Vagina (tissue), 2 donors: ENCODE measurements at regions not wholly inside any gene's neighbourhood (a gene's known extent, or its start where the extent isn't known, plus 50 kb on each side); places are given as distances from the start of the nearest gene placed in this dataset.

Experiments used
- CTCF ChIP-seq, 3 experiments: fragments of 450-650 bp in 2 of 3; fragments of 200-600 bp in 1 of 3; sonication (generic) in 1 of 3; IDR thresholded peaks; one replicate each; pipeline ENCODE4 v1.5.1; 2017 to 2019; ENCODE audit warnings: antibody characterized with exemption in 3 of 3, mild to moderate bottlenecking in 2 of 3, moderate library complexity in 2 of 3
- POLR2A ChIP-seq, 2 donors: fragments of 450-650 bp; IDR thresholded peaks; one replicate each; pipeline ENCODE4 v1.6.1; 2017; ENCODE audit warnings: antibody characterized with exemption in 2 of 2, mild to moderate bottlenecking in 2 of 2, moderate library complexity in 2 of 2
- POLR2AphosphoS5 ChIP-seq, 2 donors: sonication (generic); formaldehyde crosslinking; IDR thresholded peaks; one replicate each; pipeline ENCODE4 v1.9.0; 2017; ENCODE audit warnings: antibody characterized with exemption in 2 of 2, mild to moderate bottlenecking in 2 of 2, low read depth in 1 of 2; ENCODE audit not compliant: insufficient read depth in 1 of 2

- TF ChIP-seq CTCF (IDR thresholded peaks at IDR 0.05): no peak
- TF ChIP-seq POLR2A (IDR thresholded peaks at IDR 0.05): no peak
- no peak for TF ChIP-seq POLR2AphosphoS5 (IDR thresholded peaks at IDR 0.05; ENCODE audit: insufficient read depth in 1 of 2, low read depth in 1 of 2)
These were observed 374.7 kb downstream of the NPHP4 start for GRCh38 chr1:5617546-5617945.
